DND-41 (cell line): ENCODE measurements at regions not wholly inside any gene's neighbourhood (a gene's known extent, or its start where the extent isn't known, plus 50 kb on each side); places are given as distances from the start of the nearest gene placed in this dataset.

Experiments
- ATAC-seq: fragments of 200-7000 bp; cut with Tn5 transposase; 3 replicates; pipeline ENCODE4 v1.9.1; 2021; ENCODE audit warnings: low read depth; ENCODE audit not compliant: insufficient read depth
- DNase-seq: peaks from one replicate; pipeline ENCODE4 v3.0.0-alpha.2; 2020
- H2AFZ ChIP-seq: 2 replicates; pipeline ENCODE4 v1.6.0; 2012; ENCODE audit warnings: low read depth, low read length
- H3K27ac ChIP-seq: 2 replicates; pipeline ENCODE4 v1.5.1; 2012; ENCODE audit warnings: low read length, inconsistent platforms
- H3K27me3 ChIP-seq: fragments of 200-600 bp; sonication (generic); 2 replicates; pipeline ENCODE4 v1.6.0; 2012; ENCODE audit warnings: low read length, mild to moderate bottlenecking, inconsistent platforms; ENCODE audit not compliant: insufficient read depth, poor library complexity
- H3K36me3 ChIP-seq: 2 replicates; pipeline ENCODE4 v1.5.1; 2012; ENCODE audit warnings: low read length, inconsistent platforms; ENCODE audit not compliant: insufficient read depth
- H3K4me1 ChIP-seq: 2 replicates; pipeline ENCODE4 v1.5.1; 2012; ENCODE audit warnings: mild to moderate bottlenecking, low read length; ENCODE audit not compliant: insufficient read depth
- H3K4me2 ChIP-seq: 2 replicates; pipeline ENCODE4 v1.6.0; 2012; ENCODE audit warnings: mild to moderate bottlenecking, moderate library complexity, low read length, inconsistent platforms; ENCODE audit not compliant: insufficient read depth
- H3K4me3 ChIP-seq, 2 experiments: fragments of 200-600 bp in 1 of 2; shearing (Covaris generic) in 1 of 2; 2 replicates each; pipeline ENCODE4 v1.5.1; 2012 to 2016; ENCODE audit warnings: inconsistent platforms in 2 of 2, low read length in 2 of 2, mild to moderate bottlenecking in 2 of 2, low read depth in 1 of 2, moderate library complexity in 1 of 2
- H3K79me2 ChIP-seq: 2 replicates; pipeline ENCODE4 v1.6.0; 2012; ENCODE audit warnings: low read length, inconsistent platforms; ENCODE audit not compliant: insufficient read depth
- H3K9ac ChIP-seq: 2 replicates; pipeline ENCODE4 v1.6.0; 2012; ENCODE audit warnings: low read depth, mild to moderate bottlenecking, inconsistent platforms, low read length, moderate library complexity
- H3K9me3 ChIP-seq: 2 replicates; pipeline ENCODE4 v1.5.1; 2012; ENCODE audit warnings: low read length, moderate library complexity, mild to moderate bottlenecking, inconsistent platforms; ENCODE audit not compliant: insufficient read depth, severe bottlenecking
- H4K20me1 ChIP-seq: 2 replicates; pipeline ENCODE4 v1.6.0; 2012; ENCODE audit warnings: low read length; ENCODE audit not compliant: insufficient read depth
- EZH2 ChIP-seq: IDR thresholded peaks from 3 replicates; pipeline ENCODE4 v1.6.1; 2012; ENCODE audit warnings: borderline replicate concordance, low read depth, mild to moderate bottlenecking, moderate library complexity, low read length, inconsistent platforms; ENCODE audit not compliant: severe bottlenecking
- TF ChIP-seq, protein P1 (sequence below): IDR thresholded peaks from 2 replicates; pipeline ENCODE4 v1.5.1; 2012; ENCODE audit warnings: borderline replicate concordance, low read length, moderate library complexity, mild to moderate bottlenecking; ENCODE audit not compliant: poor library complexity, severe bottlenecking; ENCODE audit errors: extremely low read depth

DNA sequence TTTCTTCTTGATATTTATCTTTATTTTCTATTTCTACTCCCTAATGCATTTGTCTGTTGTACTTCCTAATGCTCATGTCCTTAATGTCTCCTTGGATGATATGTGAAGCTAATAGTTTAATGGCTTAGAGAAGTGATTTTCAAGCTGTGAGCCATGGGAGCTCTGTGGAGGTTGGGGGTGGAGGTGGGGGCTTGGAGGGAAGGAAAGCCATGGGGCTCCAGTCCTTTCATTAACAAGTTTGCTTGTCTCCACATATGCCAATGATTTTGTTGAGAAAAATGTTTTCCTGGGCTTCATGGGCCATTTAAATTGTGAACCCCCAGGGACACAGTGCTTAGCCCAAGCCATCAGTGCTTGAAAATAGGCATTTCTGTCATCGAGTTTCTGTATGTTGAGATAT, 264.1 kb downstream of the SCG2 start:
- Histone ChIP-seq H3K9me3 (no peaks in the 10 kb centered on the region), H3K4me3 (no peak overlapping the region), H3K4me1 (no peaks in the 10 kb centered on the region), H3K27me3 (no peaks in the 10 kb centered on the region), H3K9ac (no peak overlapping the region), H2AFZ (no peak overlapping the region), H4K20me1 (no peaks in the 10 kb centered on the region), H3K79me2 (no peaks in the 10 kb centered on the region), H3K4me2 (no peak overlapping the region), H3K36me3 (no peaks in the 10 kb centered on the region), H3K27ac (no peak overlapping the region)
- ATAC-seq, result no peak
- no peak for DNase-seq
- TF ChIP-seq, protein P1, sequence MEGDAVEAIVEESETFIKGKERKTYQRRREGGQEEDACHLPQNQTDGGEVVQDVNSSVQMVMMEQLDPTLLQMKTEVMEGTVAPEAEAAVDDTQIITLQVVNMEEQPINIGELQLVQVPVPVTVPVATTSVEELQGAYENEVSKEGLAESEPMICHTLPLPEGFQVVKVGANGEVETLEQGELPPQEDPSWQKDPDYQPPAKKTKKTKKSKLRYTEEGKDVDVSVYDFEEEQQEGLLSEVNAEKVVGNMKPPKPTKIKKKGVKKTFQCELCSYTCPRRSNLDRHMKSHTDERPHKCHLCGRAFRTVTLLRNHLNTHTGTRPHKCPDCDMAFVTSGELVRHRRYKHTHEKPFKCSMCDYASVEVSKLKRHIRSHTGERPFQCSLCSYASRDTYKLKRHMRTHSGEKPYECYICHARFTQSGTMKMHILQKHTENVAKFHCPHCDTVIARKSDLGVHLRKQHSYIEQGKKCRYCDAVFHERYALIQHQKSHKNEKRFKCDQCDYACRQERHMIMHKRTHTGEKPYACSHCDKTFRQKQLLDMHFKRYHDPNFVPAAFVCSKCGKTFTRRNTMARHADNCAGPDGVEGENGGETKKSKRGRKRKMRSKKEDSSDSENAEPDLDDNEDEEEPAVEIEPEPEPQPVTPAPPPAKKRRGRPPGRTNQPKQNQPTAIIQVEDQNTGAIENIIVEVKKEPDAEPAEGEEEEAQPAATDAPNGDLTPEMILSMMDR, result no peak
- no peak for TF ChIP-seq EZH2

DNA sequence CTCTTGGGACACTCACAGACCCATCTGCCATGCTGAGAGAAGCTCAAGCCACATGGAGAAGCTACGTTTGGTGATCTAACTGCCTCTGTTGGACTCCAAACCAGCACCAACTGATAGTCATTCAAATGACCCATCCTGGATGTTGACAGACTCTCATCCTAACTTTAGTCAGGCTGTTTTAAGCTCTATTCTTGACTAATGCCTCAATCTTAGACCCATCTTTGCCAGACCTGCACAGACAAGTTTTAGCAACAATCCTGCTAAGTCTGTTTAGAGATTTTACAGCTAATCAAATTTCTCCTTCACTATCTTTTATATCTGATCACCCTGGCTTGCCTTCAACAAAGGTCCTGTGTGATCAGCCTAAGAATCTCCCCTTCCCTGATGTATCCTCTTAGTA, 245.1 kb downstream of the SCG2 start:
- no peak overlapping the region for H3K27ac ChIP-seq
- H3K9ac ChIP-seq, result no peak overlapping the region
- no peak overlapping the region for H2AFZ ChIP-seq
- no peaks in the 10 kb centered on the region for H4K20me1 ChIP-seq
- H3K4me3 ChIP-seq, result no peak overlapping the region
- H3K79me2 ChIP-seq, result no peaks in the 10 kb centered on the region
- H3K4me2 ChIP-seq, result no peak overlapping the region
- H3K36me3 ChIP-seq, result no peaks in the 10 kb centered on the region
- TF ChIP-seq EZH2, result no peak
- TF ChIP-seq, protein P1, result no peak
- H3K4me1 ChIP-seq, result no peaks in the 10 kb centered on the region
- DNase-seq (no peak), ATAC-seq (no peak)
- H3K9me3 ChIP-seq, result no peaks in the 10 kb centered on the region
- H3K27me3 ChIP-seq, result no peaks in the 10 kb centered on the region

DNA sequence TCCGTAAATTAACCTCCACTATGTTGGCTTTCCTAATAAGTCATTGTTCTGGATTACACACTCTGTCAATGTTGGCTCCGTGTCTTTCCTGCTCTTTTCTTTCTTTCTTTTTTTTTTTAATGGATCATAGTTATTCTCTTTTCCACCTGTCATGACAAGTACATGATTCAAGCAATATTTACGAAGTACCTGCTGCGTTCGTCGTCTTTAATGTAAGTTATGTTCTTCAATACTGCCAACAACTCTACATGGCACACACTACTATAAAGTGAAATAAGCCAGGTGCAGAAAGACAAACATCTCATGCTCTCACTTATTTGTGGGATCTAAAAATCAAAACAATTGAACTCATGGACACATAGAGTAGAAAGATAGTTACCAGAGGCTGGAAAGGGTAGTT, 239.1 kb downstream of the SCG2 start:
- Histone ChIP-seq H2AFZ (no peak overlapping the region), H3K4me1 (0 out of 2 replicates have a peak, but pooled peaks cover 9% of the 10 kb centered on the region), H3K4me3 (no peak overlapping the region), H3K36me3 (no peaks in the 10 kb centered on the region), H3K79me2 (no peaks in the 10 kb centered on the region), H3K4me2 (no peak overlapping the region), H3K9ac (no peak overlapping the region), H3K27me3 (no peaks in the 10 kb centered on the region), H3K27ac (no peak overlapping the region), H4K20me1 (no peaks in the 10 kb centered on the region), H3K9me3 (no peaks in the 10 kb centered on the region)
- DNase-seq (no peak), ATAC-seq (no peak)
- TF ChIP-seq EZH2, result no peak
- TF ChIP-seq, protein P1, result no peak

DNA sequence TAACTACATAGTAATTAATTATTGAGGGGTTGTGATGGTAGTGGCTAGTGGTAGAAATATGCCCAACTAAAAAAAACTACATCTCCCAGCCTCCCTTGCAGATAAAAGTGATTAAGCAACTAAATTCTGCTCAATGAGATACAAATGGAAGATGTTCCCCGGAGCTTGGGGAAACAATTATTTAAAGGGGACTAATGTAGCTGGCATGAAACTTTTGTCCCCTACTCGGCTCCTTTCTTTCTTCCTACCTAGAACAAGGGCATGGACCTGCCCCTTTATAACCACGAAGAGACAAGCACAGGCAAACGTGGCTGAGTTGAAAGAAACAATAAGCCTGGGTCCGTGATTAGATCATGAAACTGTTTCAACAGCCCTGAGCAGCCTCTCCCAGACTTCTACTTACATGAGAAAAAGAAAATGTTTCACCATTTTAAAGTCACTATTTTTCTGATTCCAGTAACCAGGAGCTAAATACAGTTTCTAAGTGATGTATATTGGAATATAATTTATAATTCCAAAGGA, 236.9 kb downstream of the SCG2 start:
- no peak overlapping the region for H3K27ac ChIP-seq

More for the DNA sequence above, 236.9 kb downstream of the SCG2 start:
- no peak for DNase-seq
- H3K4me1 ChIP-seq, result 0 out of 2 replicates have a peak, but pooled peaks cover 9% of the 10 kb centered on the region
- no peak overlapping the region for H3K9ac ChIP-seq
- no peaks in the 10 kb centered on the region for H3K79me2 ChIP-seq
- H3K9me3 ChIP-seq, result no peaks in the 10 kb centered on the region
- H3K4me3 ChIP-seq, result no peak overlapping the region
- H3K4me2 ChIP-seq, result no peak overlapping the region
- H4K20me1 ChIP-seq, result no peaks in the 10 kb centered on the region
- H3K27me3 ChIP-seq, result no peaks in the 10 kb centered on the region
- no peaks in the 10 kb centered on the region for H3K36me3 ChIP-seq
- TF ChIP-seq, protein P1, result no peak
- H2AFZ ChIP-seq, result no peak overlapping the region
- ATAC-seq, result no peak
